ENCODE measurements at regions not wholly inside any gene's neighbourhood (a gene's known extent, or its start where the extent isn't known, plus 50 kb on each side); places are given as distances from the start of the nearest gene placed in this dataset.
"Not testable (repeated sequence)": the region's sequence is repeated elsewhere in the genome, so short reads cannot be mapped to it uniquely, and the experiment has no call there.

DNA sequence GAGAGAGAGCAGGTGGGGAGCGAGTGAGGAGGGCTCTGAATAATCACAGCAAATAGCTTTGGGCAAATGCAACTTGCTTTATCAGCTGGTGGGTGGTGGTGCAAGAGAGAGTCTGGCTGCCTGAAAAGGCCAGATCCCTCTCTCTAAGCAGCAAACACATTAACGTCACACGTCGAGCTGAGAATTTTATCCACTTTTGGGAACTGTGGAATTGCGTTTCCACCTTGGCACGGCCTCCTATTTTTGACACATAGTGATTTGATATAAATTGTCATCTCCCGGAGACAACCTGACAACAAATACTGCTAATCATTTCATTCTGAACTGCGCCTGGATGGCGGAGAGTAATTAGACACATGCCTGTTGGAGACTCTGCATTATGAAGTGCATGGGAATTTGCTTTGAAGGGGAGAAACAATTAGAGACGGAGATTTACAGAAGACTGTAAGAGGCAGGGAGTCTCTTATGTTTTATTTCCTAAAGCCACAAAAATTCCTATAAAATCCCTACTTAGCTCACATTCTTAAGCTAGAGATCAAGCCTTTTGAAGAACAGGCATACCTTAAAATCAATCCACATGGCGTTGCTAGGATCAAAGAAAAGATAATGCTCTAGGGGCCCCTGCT is 634.1 kb downstream of the TDRD15 start:
- DNase-seq (ENCODE audit: extremely low read depth, low read depth, low spot score), result no peak

DNA sequence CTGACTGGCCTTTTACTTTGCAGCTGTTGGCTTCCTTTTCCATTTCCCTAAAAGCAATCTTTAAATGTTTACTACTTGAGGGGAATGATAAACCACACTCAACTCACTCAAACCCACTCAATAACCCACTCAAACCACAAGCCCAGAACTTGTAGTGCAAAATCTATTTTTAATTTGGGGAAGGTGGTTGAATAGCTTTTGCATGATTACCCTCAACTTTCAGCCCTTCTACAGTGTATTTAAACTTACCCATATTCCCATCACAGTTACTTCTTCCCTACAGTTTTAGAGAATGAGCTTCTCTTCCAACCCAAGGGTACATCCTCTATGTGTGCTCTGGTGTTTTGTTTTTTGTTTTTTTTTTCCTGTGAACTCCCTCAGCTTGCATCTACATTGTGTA is 636.1 kb downstream of the TDRD15 start:
- DNase-seq (ENCODE audit: extremely low read depth, low read depth, low spot score), result no peak

DNA sequence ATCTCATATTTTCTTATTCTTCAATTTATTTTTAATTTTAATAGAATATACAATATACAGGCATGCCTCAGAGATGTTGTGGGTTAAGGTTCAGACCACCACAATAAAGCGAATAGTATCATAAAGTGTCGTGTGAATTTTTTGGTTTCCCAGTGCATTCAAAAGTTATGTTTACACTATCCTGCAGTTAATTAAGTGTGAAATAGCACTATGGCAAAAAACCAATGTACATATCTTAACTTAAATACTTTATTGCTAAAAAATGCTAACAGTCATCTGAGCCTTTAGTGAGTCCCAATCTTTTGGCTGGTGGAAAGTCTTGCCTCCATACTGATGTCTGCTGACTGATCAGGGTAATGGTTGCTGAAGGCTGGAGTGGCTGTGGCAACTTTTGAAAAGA is 637.6 kb downstream of the TDRD15 start:
- no peak for DNase-seq (ENCODE audit: extremely low read depth, low read depth, low spot score)

DNA sequence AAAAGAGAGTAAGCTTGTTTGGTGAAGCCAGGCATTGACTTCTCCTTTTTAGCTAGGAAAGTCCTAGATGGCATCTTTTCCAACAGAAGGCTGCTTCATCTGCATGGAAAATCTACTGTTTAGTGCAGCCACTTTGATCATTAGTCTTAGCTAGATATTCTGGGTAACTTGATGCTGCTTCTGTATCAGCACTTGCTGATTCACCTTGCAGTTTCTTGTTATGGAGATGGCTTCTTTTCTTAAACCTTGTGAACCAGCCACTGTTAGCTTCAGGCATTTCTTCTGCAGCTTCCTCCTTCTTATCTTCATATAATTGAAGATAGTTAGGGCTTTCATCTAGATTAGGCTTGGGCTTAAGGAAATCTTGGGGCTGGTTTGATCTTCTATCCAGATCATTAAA is 639.7 kb downstream of the TDRD15 start:
- DNase-seq (ENCODE audit: extremely low read depth, low read depth, low spot score), result no peak

DNA sequence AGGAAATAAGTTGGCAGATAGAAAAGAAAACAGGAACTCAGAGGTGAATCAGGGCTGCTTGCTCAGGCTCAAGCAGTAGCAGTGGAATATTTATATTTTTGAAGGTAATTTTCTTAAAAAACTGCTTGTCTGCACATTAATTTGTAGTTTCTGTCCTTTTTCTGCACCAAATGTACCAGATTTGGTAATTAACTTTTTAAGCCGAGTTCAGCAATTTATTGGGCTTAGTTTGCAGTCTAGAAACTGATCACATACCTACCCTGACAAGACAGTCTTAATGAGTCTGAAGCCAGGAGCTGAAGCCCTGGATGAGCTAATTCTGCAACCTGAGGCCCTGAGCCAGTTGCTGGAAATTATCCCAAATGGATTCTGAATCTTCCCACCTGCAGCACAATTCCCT is 647.0 kb downstream of the TDRD15 start:
- DNase-seq (ENCODE audit: extremely low read depth, low read depth, low spot score), result no peak

DNA sequence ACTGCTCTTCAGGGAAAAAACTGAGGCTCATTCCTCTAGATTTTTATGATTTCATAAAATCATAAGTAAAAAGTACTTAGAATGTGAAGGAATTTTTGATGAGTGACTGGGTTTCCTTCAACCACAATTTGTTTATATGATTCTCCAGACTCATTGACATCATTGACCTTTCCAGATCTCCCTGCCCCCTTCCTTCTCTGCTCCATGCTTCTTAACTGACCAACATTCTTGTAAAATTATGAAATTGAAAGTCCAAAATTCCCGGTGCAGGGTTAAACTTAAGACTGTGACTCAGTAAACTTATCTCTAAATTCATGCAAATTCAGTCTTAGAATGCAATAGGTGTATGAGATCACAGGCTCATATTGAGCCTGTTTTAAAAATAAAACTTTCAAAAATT is 648.9 kb downstream of the TDRD15 start:
- no peak for DNase-seq (ENCODE audit: extremely low read depth, low read depth, low spot score)

DNA sequence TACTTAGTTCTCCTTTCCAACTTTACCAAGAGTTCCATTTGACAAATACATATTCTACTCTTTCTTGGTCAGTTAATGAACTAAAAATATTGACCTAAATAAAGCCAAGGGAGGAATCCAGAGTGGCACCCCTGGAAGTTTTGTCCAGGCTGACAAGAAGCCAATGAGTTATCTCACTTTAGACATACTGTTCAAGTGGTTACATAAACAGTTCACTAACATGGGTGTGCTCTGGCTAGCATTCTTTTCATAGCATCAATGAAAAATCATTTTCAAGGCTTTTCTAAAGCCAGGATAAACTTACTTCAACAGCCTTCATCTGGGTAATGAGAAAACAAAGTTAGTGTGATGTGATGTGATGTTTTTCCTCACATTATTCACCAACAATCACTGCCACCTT is 649.4 kb downstream of the TDRD15 start:
- no peak for DNase-seq (ENCODE audit: extremely low read depth, low read depth, low spot score)

DNA sequence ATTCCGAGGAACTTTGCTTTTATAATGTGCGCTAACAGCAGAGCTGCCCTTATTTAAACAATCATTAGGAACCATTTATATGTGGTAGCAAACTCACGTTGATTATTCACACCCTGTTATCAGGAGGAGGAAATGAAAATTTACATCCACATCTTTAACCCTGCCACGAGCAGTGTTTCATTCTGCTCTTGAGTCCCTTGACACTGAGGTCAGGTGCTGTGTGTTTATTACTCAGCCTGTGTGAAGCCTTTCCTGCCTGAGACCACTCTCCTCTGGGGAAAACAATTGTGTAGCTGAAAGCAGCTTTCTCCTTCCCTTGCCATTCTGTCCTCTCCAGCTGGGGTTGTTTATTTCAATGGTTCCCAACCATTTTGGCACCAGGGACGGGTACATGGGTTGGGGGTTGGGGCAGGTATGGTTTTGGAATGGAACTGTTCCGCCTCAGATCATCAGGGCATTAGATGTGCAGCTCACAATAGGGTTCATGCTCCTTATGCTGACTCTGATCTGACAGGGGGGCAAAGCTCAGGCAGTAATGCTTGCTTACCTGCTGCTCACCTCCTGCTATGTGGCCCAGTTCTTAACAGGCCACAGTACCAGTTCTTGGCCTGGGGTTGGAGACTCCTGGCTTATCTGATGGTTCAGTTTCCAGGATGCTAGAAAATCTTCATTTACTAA is 651.1 kb downstream of the TDRD15 start:
- DNase-seq (ENCODE audit: extremely low read depth, low read depth, low spot score), result no peak

DNA sequence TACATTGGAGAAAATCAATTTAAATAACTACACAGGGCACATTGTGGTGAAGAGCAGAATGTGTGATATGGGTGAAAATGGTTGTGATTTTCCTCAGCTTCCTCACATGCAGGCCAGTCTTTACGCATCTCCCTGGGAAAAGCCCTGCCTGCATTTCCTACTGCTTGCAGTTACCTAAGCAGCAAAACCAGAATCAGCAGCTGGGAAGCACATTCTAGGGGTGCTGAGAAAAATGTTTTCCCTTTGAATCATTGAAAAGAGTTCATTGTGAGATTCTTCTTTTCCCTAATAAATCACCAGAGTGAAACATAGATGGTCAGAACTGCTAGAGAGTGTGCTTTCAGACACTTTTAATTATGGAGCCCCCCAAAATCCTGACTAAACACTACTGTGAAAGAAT is 656.0 kb downstream of the TDRD15 start:
- no peak for DNase-seq (ENCODE audit: extremely low read depth, low read depth, low spot score)

DNA sequence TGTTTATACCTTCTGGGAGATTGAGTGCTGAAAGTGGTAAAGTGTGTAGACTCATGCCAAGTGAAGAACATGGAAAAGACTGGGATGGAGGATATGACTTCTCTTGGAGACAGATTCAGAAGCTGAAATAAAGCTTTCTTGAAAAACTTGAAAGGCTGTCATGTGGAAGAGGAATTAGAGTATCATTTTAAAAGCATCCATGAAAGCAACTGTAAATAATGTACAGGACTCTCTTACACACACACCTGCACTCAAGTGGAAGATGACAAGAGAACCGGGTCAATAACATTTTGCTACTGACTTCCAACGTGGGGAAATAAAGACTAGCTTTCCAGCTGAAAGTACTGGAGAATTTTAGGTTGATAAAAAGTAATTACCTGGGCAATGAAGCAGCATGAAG is 658.2 kb downstream of the TDRD15 start:
- no peak for DNase-seq (ENCODE audit: extremely low read depth, low read depth, low spot score)

DNA sequence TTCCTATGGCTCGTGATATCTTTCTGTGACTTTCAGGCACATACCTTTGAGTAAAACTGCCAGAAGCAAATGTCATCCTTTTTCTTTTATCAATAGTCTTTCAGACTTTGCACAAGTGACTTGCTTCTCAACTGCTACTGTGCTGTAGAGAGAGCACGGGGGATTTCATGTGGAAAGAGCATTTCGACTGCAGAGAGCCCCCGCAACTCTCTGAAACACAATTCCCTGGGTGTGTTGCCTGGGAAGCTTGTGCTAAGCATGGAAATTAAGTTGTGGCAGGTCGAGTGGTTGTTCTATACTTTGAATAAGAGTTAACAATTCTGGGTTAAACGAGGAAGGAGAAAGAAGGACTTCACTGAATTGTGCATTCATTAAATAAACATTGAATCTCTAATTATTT is 659.1 kb downstream of the TDRD15 start:
- no peak for DNase-seq (ENCODE audit: extremely low read depth, low read depth, low spot score)

DNA sequence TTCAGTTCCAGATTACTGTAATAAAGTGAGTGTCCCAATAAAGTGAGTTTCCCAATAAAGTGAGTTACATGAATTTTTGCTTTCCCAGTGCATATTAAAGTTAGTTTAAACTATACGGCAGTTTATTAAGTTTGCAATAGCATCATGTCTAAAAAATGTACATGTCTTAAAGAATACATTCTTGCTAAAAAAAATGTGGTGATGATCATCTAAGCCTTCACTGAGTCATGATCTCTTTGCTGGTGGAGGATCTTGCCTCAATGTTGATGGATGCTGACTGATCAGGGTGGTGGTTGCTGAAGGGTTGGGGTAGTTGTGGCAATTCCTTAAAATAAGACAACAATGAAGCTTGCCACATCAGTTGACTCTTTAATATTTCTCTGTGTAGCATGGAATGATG is 664.2 kb downstream of the TDRD15 start:
- no peak for DNase-seq (ENCODE audit: extremely low read depth, low read depth, low spot score)

DNA sequence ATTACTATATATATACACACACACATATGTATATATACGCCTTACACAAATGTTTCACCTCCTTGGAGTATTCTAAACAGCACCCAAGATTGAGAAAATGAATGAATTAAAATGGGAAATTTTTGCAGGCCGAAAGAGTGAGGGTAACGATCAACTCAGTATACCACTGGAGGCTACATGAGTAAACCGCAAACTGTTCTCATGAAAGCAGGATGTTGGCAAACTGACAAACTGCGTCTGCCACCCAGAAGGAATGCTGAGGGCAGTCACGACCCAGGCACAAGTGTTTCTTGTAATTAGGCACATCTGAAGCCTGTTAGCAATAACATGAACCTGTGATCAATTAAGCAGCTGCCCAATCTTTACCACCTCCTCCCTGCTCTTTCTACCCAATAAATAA is 666.5 kb downstream of the TDRD15 start:
- DNase-seq (ENCODE audit: extremely low read depth, low read depth, low spot score), result not testable (repeated sequence)

DNA sequence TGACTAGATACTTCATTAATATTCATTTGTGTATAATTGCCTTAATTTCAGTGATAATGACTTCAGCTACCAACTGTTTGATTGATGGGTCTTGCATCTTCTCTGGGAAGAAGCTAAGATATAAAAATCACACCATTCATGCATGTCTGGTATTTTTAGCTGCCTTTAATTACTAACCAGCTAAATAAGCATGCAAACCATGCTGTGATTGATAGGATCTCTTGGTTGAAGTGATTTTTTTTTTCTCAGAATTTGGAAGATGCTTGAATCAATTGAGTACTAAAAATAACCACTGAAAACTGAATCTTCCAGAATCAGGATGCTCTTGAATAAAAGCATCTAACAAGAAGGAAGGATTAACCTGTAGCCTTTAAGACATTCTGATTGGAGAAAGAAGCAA is 668.8 kb downstream of the TDRD15 start:
- DNase-seq (ENCODE audit: extremely low read depth, low read depth, low spot score), result no peak

DNA sequence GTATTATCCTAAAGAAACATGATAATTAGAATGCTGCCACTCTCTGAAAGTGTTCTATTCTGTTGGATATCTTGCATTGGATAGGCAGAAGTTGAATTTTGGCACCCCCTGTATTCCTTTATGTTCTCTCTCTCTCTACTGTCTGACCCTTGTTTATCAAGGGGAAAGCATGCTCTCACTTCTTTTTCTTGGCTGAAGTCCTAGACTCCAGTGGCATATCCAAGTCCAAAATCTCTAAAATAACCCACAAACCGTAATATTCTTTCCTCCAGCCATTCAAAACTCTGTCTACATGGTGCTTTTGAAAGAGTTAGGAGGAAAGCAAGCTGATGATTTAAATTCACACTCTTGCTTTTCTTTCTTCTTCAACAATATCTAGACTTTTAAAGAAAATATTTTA is 669.7 kb downstream of the TDRD15 start:
- DNase-seq (ENCODE audit: extremely low read depth, low read depth, low spot score), result no peak

DNA sequence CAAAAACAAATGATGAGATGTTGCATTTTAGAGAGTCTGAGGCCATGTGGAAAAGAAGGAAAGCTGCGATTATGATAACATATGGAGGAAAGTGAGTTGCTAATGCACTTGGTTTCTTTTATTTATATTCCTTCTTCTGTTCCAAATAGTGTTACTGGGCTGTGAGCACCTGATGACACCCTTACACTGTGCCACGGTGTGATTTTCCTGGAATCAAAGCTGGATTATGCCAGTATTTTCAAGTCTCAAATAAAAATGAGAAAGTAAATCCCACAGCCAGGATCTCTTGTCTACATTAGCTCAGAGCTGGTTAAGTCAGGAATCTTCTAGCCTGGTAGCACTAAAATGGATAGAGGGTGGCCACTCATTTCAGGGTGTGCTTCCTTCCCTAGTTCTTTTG is 670.8 kb downstream of the TDRD15 start:
- DNase-seq (ENCODE audit: extremely low read depth, low read depth, low spot score), result no peak

DNA sequence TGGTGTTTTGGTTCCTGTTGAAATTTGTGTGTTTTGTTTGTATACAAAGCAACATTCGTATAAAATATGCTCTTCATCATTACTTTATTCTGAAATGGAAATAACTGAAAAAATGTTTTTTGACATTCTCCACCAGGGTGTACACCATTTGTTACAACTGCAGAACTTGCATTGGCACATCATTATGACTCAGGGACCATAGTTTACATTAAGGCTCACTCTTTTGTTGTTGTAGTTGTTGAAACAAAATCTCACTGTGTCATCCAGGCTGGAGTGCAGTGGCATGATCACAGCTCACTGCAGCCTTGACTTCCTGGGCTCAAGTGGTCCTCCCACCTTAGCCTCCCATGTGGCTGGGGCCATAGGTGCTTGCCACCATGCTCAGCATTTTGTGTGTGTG is 676.6 kb downstream of the TDRD15 start:
- DNase-seq (ENCODE audit: extremely low read depth, low read depth, low spot score), result no peak

DNA sequence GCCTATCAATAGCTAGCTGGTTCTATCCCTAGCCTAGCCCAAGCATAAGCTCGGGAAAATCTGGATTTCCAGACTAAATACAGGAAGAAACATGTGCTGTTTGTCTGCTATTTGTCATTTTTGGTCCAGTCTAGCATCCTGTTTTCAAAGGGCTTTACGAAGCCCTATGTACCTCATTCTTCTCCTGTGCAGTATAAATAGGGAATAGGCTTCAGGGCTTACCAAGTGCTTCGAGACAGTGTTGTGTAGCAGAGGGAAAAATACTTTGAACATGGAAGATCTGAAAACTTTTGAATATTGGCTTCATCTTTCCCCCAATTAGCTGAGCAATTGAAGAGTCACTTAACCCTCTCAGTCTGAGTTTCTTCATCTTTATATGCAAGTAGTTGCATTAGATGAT is 679.8 kb downstream of the TDRD15 start:
- DNase-seq (ENCODE audit: extremely low read depth, low read depth, low spot score), result no peak

DNA sequence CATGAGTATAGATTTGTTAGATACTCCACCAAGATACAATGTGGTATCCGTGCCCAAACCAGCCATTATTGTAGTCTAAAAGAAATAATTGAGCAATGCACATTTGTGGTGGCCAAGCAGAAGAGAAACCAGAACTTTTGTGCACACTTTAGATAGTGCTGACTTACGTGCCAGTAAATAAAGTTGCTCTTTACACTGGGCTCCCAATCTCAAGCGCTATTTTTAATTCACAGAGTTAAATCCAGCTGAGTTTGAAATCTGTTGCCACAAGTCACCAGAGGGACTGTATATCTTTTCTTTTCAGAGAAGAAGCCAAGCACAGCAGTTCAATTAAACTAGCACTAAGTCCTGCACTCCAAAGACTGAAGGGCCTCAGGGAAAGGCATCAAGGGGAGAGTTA is 680.4 kb downstream of the TDRD15 start:
- no peak for DNase-seq (ENCODE audit: extremely low read depth, low read depth, low spot score)

DNA sequence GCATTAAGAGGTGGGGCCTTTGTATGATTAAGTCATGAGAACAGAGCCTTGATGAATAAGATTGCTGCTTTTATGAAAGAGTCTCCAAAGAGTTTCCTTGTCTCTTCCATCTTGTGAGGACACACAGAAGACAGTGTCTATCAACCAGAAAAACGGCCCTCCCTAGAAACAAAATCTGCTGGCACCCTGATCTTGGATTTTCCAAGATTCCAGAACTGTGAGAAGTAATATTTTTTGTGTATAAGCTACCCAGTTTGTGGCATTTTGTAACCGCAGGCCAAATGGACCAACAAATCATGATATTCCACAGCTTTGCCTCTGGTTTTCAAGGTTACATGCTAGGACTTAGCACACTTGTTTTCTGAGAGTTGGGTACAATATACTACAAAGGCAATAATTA is 687.8 kb downstream of the TDRD15 start:
- no peak for DNase-seq (ENCODE audit: extremely low read depth, low read depth, low spot score)

DNA sequence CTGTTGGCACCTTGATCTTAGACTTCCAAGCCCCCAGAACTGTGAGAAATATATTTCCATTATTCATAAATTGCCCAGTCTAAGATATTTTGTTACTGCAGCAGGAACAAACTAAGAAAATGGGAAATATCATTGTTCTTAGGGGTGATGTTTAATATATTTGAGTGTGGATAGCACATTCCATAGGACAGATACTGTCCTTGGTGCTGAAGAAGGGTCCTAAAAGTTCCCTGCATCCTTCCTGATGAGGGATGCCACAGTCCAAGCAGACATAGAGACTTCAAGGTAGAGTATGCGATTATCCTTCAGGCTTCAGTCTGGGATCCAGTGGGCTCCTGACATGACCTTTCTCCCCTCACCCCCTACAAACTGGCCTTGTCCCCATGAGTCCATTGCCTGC is 689.0 kb downstream of the TDRD15 start:
- DNase-seq (ENCODE audit: extremely low read depth, low read depth, low spot score), result no peak

DNA sequence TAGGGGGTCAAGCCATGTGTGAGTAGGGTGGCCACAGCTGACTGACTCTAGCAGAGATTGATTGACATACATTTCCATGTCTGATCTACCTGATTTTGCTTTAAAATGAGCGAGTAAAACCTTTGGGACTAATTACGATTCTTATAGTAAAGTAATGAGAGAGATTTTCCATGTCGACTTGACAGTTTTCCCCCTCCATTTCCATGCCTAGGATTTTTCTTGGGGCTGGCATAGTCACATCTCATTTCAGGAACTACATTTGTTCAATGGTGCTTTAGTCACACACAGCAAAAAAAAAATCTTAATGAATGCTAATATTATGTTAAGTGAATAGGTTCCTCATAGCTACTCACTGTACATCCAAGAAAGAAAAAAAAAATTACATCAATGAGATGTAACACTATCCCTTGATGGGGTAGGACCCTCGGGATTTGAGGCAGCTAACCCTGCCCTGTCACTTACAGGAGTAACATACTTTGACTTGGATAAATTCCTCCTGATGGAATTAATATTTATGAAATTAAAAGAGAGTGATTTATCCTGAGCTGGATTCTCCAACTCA is 690.9 kb downstream of the TDRD15 start:
- no peak for DNase-seq (ENCODE audit: extremely low read depth, low read depth, low spot score)

Data from glomerular endothelial cell (primary cell).